Islet precursor cell (in vitro differentiated cells): ENCODE measurements at regions not wholly inside any gene's neighbourhood (a gene's known extent, or its start where the extent isn't known, plus 50 kb on each side); places are given as distances from the start of the nearest gene placed in this dataset.
"Not testable (repeated sequence)": the region's sequence is repeated elsewhere in the genome, so short reads cannot be mapped to it uniquely, and the experiment has no call there.

Source experiments
- DNase-seq: peaks from one replicate; pipeline ENCODE4 v3.0.0-alpha.2; 2018

- no peak for DNase-seq
These were observed 199.8 kb upstream of the FAT3 start for GRCh38 chr11:92024788-92025187.

DNA sequence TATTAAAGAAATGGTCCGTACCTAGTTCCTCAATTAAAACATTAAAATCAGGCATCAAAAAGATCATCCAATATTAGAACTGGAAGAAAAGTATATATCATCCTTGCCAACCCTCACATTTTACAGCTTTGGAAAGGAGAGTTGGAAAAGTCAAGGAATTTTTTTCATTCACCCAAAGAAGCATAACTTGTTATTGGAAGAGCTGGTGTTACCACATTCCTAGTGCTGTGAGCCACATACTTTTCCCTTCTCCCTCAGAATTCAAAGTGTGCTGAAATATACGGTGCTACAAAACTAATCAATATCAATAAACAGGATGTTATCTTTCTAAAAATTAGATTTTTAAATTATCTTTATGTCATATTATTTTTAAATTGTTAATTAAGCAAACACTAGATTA, 202.1 kb upstream of the FAT3 start:
- no peak for DNase-seq

DNA sequence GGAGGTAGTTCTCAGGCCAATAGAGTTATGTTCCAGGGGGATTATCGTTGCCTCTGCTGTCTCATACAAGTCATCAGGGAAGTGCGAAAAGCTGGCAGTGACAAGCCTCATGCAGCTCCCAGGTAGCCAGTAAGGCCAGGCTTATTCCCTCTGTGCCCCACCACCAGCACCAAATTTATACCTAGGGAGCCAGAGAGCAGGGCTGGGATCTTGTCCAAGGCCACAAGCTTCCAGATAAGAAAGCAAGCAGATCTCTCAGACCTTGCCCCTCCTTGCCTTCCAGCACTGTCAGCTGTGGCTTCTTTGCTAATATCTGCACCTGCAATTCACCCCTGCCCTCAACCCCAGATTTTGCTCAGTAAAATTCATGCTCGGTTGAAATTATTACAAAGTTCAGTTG, 206.3 kb upstream of the FAT3 start:
- no peak for DNase-seq

GRCh38 chr11:92008249-92008648, 216.4 kb upstream of the FAT3 start:
- no peak for DNase-seq

DNA sequence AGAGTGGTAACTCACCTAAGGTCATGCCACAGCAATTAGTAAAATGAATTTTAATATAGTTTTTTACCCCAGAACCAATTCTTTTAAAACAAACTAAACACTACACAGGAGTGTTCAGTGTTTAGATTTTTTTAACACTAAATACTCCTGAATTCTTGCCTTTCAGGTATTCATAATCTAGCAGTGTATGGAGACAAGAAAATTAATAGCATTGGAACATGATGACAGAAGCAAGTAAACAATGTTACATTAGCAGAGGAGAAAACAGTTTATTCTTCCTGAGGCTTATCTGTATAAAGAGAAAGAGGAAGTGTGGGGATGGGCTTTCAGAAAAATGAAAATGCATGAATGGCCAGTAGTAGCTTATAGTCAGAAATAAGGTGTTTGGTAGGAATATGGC, 222.1 kb upstream of the FAT3 start:
- no peak for DNase-seq

- no peak for DNase-seq
These were observed 226.1 kb upstream of the FAT3 start for GRCh38 chr11:91998481-91998880.

- no peak for DNase-seq
These were observed 227.4 kb upstream of the FAT3 start for GRCh38 chr11:91997226-91997625.

DNA sequence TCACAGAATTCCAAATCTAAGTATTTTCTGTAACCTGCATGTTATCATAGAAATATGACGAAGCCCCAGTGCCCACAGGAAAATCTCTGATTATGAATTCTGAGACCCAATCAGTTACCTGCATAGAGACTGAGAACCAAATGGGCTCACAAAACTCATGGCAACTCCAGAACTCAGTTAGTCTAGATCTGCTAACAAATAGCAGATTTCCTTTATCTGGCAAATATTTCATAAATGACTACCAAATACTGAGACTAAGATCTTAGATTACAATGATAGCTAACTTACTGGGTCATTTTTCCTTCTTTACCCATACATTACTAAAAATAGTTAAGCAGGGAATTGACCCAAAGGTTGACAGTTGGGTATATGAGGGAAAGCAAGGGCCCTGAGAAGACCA, 228.1 kb upstream of the FAT3 start:
- no peak for DNase-seq

GRCh38 chr11:91988443-91988842, 236.2 kb upstream of the FAT3 start:
- not testable (repeated sequence) for DNase-seq

GRCh38 chr11:91986218-91986617, 238.4 kb upstream of the FAT3 start:
- DNase-seq = no peak

GRCh38 chr11:91984033-91984584, 240.5 kb upstream of the FAT3 start:
- no peak for DNase-seq

DNA sequence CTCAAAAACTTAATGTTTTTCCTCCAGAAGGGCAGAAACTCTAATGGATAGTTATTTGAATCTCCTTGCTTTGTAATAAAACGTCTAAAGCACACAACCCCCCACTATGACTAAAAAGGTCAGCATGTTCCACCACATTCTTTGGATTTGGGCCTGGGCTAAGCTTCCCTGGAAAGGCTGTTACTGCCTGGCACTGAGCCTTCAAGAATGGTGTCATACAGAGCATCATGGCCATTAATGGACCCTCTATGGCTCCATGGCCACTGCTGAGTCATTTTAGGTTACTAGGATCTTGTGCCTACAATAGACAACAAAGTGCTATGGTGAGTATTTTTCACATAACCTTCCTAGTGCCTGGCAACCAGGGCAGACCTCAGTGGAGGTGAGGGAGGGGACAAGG, 242.6 kb upstream of the FAT3 start:
- DNase-seq = peak; percentile 80

DNA sequence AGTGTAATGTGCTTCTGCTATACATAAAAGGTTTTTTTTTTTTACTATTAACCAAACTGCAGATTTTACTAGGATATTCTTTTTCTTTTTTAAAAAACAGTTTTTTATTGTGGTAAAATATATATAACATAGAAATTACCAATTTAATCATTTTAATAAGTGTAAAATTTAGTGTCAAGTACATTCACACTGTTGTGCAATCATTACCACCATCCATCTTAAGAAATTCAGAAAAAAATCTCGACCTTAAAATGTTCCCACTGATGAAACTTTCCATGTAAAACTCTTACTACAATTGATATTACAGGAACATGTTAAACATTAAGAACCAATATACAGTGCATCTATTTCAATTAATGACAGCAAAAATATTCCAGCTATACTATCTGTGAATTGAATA, 244.8 kb upstream of the FAT3 start:
- DNase-seq = no peak

- no peak for DNase-seq
These were observed 245.9 kb upstream of the FAT3 start for GRCh38 chr11:91978747-91979146.

GRCh38 chr11:91972665-91973266, 251.9 kb upstream of the FAT3 start:
- no peak for DNase-seq

DNA sequence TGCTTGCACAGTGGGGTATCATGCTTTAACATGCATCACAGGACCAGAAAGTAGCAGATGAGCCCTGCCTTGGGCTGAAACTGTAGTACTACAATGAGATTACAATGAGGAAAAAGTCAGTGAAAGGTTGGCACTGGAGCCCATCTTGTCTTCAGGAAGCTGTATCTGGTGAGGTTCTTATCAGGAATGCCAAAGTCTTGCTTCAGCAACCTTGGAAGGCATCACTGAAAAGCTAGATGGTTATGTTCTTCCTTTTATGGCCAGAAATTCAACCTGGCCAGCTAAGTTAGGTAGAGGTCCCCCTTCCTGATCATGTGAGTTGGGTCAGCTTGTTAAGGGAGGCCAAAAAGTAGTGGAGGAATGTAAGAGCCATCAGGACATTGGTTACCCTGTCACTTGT, 254.0 kb upstream of the FAT3 start:
- no peak for DNase-seq

GRCh38 chr11:91969486-91969885, 255.1 kb upstream of the FAT3 start:
- no peak for DNase-seq

DNA sequence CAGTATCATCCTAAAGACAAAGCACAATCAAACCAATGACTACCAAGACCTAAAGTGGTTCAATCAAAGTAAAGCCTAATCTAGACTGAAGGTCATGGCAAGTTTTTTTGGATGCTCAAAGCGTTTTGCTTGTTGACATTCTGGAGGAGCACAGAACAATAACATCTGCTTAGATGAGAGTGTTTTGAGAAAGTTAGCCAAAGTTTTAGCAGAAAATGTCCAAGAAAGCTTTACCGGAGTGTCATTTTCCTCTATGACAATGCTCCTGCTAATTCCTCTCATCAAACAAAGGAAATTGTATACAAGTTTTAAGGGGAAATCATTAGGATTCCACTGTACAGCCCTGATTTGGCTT, 256.9 kb upstream of the FAT3 start:
- no peak for DNase-seq

GRCh38 chr11:91967026-91967690, 257.5 kb upstream of the FAT3 start:
- no peak for DNase-seq

- DNase-seq = no peak
These were observed 258.2 kb upstream of the FAT3 start for GRCh38 chr11:91966368-91966767.

DNA sequence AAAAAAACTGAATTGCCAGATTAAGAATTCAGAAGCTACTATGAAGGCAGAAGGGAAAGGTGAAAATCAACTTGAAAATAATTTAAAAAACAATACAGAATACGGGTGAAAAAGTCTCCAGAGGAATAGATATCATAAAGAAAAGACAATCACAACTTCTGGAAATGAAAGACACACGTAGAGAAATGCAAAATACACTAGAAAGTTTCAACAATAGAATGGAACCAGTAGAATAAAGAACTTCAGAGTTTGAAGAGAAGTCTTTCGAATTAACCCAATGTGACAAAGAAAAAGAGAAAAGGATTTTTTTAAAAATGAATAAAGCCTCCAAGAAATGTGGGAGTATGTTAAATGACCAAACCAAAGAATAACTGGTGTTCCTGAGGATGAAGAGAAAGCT, 263.8 kb upstream of the FAT3 start:
- DNase-seq = no peak

- no peak for DNase-seq
These were observed 265.2 kb upstream of the FAT3 start for GRCh38 chr11:91959411-91959810.

- no peak for DNase-seq
These were observed 267.9 kb upstream of the FAT3 start for GRCh38 chr11:91956711-91957110.

- no peak for DNase-seq
These were observed 269.4 kb upstream of the FAT3 start for GRCh38 chr11:91955206-91955605.

DNA sequence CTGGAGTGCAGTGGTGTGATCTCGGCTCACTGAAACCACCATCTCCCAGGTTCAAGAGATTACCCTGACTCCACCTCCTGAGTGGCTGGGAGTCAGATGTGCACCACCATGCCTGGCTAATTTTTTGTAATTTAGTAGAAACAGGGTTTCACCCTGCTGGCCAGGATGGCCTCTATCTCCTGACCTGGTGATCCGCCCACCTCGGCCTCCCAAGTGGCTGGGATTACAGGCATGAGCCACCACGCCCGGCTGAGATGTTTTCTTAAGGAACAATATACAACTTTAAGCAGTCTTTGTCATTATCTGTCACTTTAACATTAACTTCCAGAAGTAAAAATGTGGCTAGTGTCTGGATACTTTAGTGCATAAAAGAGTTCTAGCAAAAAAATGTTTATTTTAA, 272.6 kb upstream of the FAT3 start:
- DNase-seq = no peak
